Prostate gland (tissue), 2 donors: ENCODE measurements at regions not wholly inside any gene's neighbourhood (a gene's known extent, or its start where the extent isn't known, plus 50 kb on each side); places are given as distances from the start of the nearest gene placed in this dataset.

Experiments
- DNase-seq: peaks from one replicate; pipeline ENCODE4 v3.0.0-alpha.2; 2019; ENCODE audit warnings: low spot score
- H3K27ac ChIP-seq, 2 donors: fragments of 200-600 bp; sonication (generic); 2 replicates each; pipeline ENCODE4 v1.5.1; 2017 to 2019
- H3K27me3 ChIP-seq: fragments of 200-600 bp; sonication (generic); replicated peaks from 2 replicates; pipeline ENCODE4 v1.5.1; 2019; ENCODE audit not compliant: insufficient read depth
- H3K36me3 ChIP-seq, 2 donors: fragments of 200-600 bp; sonication (generic); 1 replicate in 1 of 2; 2 replicates in 1 of 2; pipeline versions ENCODE4 v1.5.1 to v1.8.1; 2017 to 2019
- H3K4me1 ChIP-seq: fragments of 200-600 bp; sonication (generic); replicated peaks from 2 replicates; pipeline ENCODE4 v1.5.1; 2019
- H3K4me3 ChIP-seq, 2 donors: fragments of 200-600 bp; sonication (generic); 2 replicates each; pipeline ENCODE4 v1.5.1; 2017 to 2019
- H3K9me3 ChIP-seq: fragments of 200-600 bp; sonication (generic); 2 replicates; pipeline ENCODE4 v1.5.1; 2017
- CTCF ChIP-seq, 4 experiments: fragments of 200-600 bp in 2 of 4; fragments of 450-650 bp in 2 of 4; sonication (generic) in 2 of 4; IDR thresholded peaks; 1 replicate in 3 of 4; 2 replicates in 1 of 4; pipeline ENCODE4 v1.5.1; 2016 to 2019; ENCODE audit warnings: antibody characterized with exemption in 4 of 4, mild to moderate bottlenecking in 2 of 4, moderate library complexity in 2 of 4
- POLR2A ChIP-seq: fragments of 450-650 bp; IDR thresholded peaks from one replicate; pipeline ENCODE4 v1.6.1; 2016; ENCODE audit warnings: antibody characterized with exemption, mild to moderate bottlenecking
- POLR2AphosphoS5 ChIP-seq: sonication (generic); formaldehyde crosslinking; IDR thresholded peaks from one replicate; pipeline ENCODE4 v1.6.1; 2017; ENCODE audit warnings: antibody characterized with exemption
- WGBS: methylation state at CpG from one replicate; pipeline ENCODE4 v1.1.5; 2018; 5-methylcytosine and 5-hydroxymethylcytosine counted together
- intact Hi-C: fragments of 100-400 bp; cut with DNase I; formaldehyde crosslinking; loops from one replicate; pipeline ENCODE4 v1.14.2; 2022

- H3K27me3 ChIP-seq: no peaks in the 10 kb centered on the region
- no peak for DNase-seq
- H3K36me3 ChIP-seq: no peaks in the 10 kb centered on the region
- no peaks in the 10 kb centered on the region for H3K4me1 ChIP-seq
- TF ChIP-seq POLR2AphosphoS5 (no peak), POLR2A (no peak), CTCF (IDR thresholded peaks at IDR 0.05) (no peak)
- H3K4me3 ChIP-seq: no peak overlapping the region
- intact Hi-C loops: no loop called here
- H3K9me3 ChIP-seq: no peaks in the 10 kb centered on the region
- no peak overlapping the region for H3K27ac ChIP-seq
- 92% methylated on average over 5 of the region's 5 CpGs for WGBS
These were observed 500.3 kb upstream of the CDH11 start for GRCh38 chr16:65622151-65622550.

GRCh38 chr16:65621640-65622039 is 499.8 kb upstream of the CDH11 start:
- no peaks in the 10 kb centered on the region for H3K4me1 ChIP-seq
- no peak overlapping the region for H3K4me3 ChIP-seq
- H3K27me3 ChIP-seq: no peaks in the 10 kb centered on the region
- TF ChIP-seq POLR2AphosphoS5: no peak
- TF ChIP-seq POLR2A: no peak
- no peak for TF ChIP-seq CTCF (IDR thresholded peaks at IDR 0.05)
- no peaks in the 10 kb centered on the region for H3K36me3 ChIP-seq
- H3K27ac ChIP-seq: no peak overlapping the region
- no peaks in the 10 kb centered on the region for H3K9me3 ChIP-seq
- intact Hi-C loops: no loop called here
- WGBS: 81% methylated on average over 3 of the region's 3 CpGs
- DNase-seq: no peak

- Histone ChIP-seq H3K9me3 (no peaks in the 10 kb centered on the region), H3K4me1 (no peaks in the 10 kb centered on the region), H3K27me3 (no peaks in the 10 kb centered on the region), H3K36me3 (no peaks in the 10 kb centered on the region), H3K4me3 (no peak overlapping the region), H3K27ac (no peak overlapping the region)
- intact Hi-C loops: no loop called here
- DNase-seq: no peak
- WGBS: 67% methylated on average over 3 of the region's 3 CpGs
- TF ChIP-seq POLR2AphosphoS5 (no peak), CTCF (IDR thresholded peaks at IDR 0.05) (no peak), POLR2A (no peak)
These were observed 497.7 kb upstream of the CDH11 start for GRCh38 chr16:65619606-65620005.

DNA sequence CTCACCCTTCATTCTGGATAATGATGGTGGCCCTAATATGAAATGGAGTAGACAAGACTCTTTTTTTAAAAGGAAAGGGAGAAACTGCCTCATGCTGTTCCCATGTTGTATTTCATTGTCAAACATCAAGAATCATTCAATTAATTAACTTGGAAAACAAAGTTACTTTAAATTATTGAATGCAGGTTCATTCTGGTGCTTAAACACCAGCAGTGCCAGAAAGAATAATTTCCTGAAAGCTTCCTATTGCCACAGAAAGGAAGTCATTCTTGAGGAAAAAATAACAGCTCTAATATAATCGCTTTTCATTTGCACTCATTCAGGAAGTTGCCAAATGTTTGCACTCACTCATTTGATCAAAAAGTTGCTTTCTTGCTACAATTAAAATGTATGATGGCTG is 497.1 kb upstream of the CDH11 start:
- Histone ChIP-seq H3K9me3 (no peaks in the 10 kb centered on the region), H3K4me3 (no peak overlapping the region), H3K27me3 (no peaks in the 10 kb centered on the region), H3K36me3 (no peaks in the 10 kb centered on the region), H3K4me1 (no peaks in the 10 kb centered on the region), H3K27ac (no peak overlapping the region)
- WGBS: 61% methylated on average over 1 of the region's 1 CpG
- no peak for DNase-seq
- intact Hi-C loops: no loop called here
- TF ChIP-seq POLR2AphosphoS5: no peak
- TF ChIP-seq POLR2A: no peak
- no peak for TF ChIP-seq CTCF (IDR thresholded peaks at IDR 0.05)

GRCh38 chr16:65618333-65618732 is 496.5 kb upstream of the CDH11 start:
- Histone ChIP-seq H3K4me3 (no peak overlapping the region), H3K9me3 (no peaks in the 10 kb centered on the region), H3K27me3 (no peaks in the 10 kb centered on the region), H3K36me3 (no peaks in the 10 kb centered on the region), H3K4me1 (no peaks in the 10 kb centered on the region), H3K27ac (no peak overlapping the region)
- no peak for DNase-seq
- intact Hi-C loops: no loop called here
- TF ChIP-seq POLR2AphosphoS5: no peak
- TF ChIP-seq POLR2A: no peak
- no peak for TF ChIP-seq CTCF (IDR thresholded peaks at IDR 0.05)
- 77% methylated on average over 2 of the region's 2 CpGs for WGBS
